DMS79 treated with DMSO at 0.1 percent for 48 hours (cell line): ENCODE measurements at regions not wholly inside any gene's neighbourhood (a gene's known extent, or its start where the extent isn't known, plus 50 kb on each side); places are given as distances from the start of the nearest gene placed in this dataset.
"Not testable (repeated sequence)": the region's sequence is repeated elsewhere in the genome, so short reads cannot be mapped to it uniquely, and the experiment has no call there.

Experiments
- DNase-seq: peaks from one replicate; lab custom pipeline; 2025; lab: John Stamatoyannopoulos, UW

- no peak for DNase-seq
Observed at GRCh38 chr1:177710696-177711620, 258.9 kb downstream of the SEC16B start.

GRCh38 chr1:177708406-177708805 lies 261.5 kb downstream of the SEC16B start:
- no peak for DNase-seq

- DNase-seq, result no peak
Observed at GRCh38 chr1:177706977-177707376, 262.9 kb downstream of the SEC16B start.

GRCh38 chr1:177705839-177706238 lies 264.0 kb downstream of the SEC16B start:
- no peak for DNase-seq

GRCh38 chr1:177703888-177704446 lies 265.9 kb downstream of the SEC16B start:
- no peak for DNase-seq

GRCh38 chr1:177701654-177702353 lies 268.1 kb downstream of the SEC16B start:
- DNase-seq, result no peak

GRCh38 chr1:177700856-177701255 lies 269.0 kb downstream of the SEC16B start:
- no peak for DNase-seq

GRCh38 chr1:177690996-177691395 lies 278.9 kb downstream of the SEC16B start:
- DNase-seq, result no peak

- no peak for DNase-seq
Observed at GRCh38 chr1:177687544-177687943, 282.3 kb downstream of the SEC16B start.

GRCh38 chr1:177686933-177687332 lies 282.9 kb downstream of the SEC16B start:
- DNase-seq, result no peak

- no peak for DNase-seq
Observed at GRCh38 chr1:177669161-177669560, 300.7 kb downstream of the SEC16B start.

- no peak for DNase-seq
Observed at GRCh38 chr1:177665935-177666334, 303.9 kb downstream of the SEC16B start.

- DNase-seq, result not testable (repeated sequence)
Observed at GRCh38 chr1:177664742-177665141, 305.1 kb downstream of the SEC16B start.

GRCh38 chr1:177660188-177660587 lies 309.7 kb downstream of the SEC16B start:
- DNase-seq, result no peak

- peak; percentile 10 for DNase-seq
Observed at GRCh38 chr1:177659281-177659680, 310.6 kb downstream of the SEC16B start.

- DNase-seq, result no peak
Observed at GRCh38 chr1:177656598-177656997, 313.3 kb downstream of the SEC16B start.

- no peak for DNase-seq
Observed at GRCh38 chr1:177650947-177651346, 318.9 kb downstream of the SEC16B start.

- no peak for DNase-seq
Observed at GRCh38 chr1:177648731-177649265, 321.1 kb downstream of the SEC16B start.

- DNase-seq, result no peak
Observed at GRCh38 chr1:177648138-177648537, 321.7 kb downstream of the SEC16B start.

GRCh38 chr1:177646757-177647730 lies 322.8 kb downstream of the SEC16B start:
- DNase-seq, result no peak

- DNase-seq, result peak; percentile 19
Observed at GRCh38 chr1:177645491-177646190, 324.2 kb downstream of the SEC16B start.
